ENCODE measurements at regions not wholly inside any gene's neighbourhood (a gene's known extent, or its start where the extent isn't known, plus 50 kb on each side); places are given as distances from the start of the nearest gene placed in this dataset.
"Not testable (repeated sequence)": the region's sequence is repeated elsewhere in the genome, so short reads cannot be mapped to it uniquely, and the experiment has no call there.

DNA sequence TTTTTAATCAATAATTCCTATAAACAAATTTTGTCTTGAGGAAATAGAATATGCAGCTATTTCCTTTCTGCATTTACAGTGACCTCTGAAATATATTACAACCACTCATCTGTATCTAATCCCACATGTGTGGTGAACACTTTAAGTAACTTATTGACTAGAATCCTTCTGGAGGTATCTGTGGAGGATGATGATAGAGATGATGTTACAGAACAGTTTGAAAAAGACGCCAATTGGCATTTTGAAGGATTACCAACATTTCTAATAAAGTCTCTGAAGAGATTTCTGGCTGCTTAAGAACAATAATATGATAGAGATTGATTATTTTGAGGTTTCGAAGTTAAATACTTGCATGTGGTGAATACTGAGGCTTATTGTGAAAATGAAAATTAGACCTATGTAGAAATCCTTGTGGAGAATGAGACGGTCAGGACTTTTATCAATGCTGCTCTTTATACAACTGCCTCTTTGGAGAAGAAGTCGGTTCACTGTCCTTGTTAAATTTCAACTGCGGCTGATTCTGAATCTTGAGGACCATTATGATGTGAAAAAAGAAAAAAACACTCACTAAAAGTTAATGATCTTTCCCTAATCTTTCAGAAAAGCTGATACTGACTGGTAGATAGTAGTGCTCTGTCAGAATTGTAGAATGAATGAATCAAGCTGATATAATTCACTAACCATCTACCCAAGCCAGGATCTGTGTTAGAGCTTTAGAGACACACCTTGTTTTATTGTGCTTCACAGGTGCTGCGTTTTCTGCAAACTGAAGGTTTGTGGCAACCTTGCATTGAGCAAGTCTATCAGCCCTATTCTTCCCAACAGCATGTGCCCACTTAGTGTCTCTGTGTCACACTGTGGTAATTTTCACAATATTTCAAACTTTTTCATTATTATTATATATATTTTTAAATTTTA, 204.7 kb downstream of the SPRY1 start:
- DNase-seq (ENCODE audit: low read depth in 3 of 3), result no peak

DNA sequence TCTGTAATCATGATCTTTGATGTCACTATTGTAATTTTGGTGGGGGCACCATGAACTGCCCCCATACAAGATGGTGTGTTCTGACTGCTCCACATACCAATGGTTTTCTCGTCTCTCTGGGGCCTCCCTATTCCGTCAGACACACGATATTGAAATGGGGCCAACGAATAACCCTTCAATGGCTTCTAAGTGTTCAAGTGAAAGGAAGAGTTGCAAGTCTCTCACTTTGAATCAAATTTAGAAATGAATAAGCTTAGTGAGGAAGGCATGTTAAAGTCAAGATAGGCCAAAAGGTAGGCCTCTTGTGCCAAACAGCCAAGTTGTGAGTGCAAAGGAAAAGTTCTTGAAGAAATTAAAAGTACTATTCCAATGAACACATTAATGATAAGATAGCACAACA, 205.4 kb downstream of the SPRY1 start:
- DNase-seq (ENCODE audit: low read depth in 3 of 3), result no peak

DNA sequence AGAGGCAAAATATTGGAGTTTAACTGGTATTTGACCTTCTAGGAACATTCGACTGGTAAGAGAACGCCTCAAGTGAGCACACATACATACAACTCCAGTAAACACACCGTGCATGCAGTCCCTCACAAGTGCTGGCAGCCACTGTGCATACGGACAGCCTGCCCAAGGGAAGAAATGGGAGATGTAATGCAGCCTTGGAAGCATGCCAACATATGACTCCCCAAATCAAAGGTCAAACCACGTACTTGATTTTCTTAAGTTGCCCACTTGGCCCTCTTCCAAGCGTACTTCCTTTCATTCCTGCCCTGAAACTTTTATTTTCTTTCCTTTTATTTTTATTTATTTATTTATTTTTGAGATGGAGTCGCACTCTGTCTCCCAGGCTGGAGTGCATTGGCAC, 206.6 kb downstream of the SPRY1 start:
- DNase-seq (ENCODE audit: low read depth in 3 of 3), result no peak

DNA sequence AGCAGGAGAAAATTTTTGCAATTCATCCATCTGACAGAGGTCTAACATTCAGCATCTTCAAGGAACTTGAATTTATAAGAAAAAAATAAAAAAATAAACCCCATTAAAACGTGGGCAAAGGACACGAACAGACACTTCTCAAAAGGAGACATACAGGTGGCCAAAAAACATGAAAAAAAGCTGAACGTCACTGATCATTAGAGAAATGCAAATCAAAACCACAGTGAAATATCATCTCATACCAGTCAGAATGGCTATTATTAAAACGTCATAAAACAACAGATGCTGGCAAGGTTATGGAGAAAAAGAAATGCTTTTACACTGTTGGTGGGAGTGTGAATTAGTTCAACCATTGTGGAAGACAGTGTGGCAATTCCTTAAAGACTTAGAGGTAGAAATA, 209.2 kb downstream of the SPRY1 start:
- DNase-seq (ENCODE audit: low read depth in 3 of 3), result not testable (repeated sequence)

DNA sequence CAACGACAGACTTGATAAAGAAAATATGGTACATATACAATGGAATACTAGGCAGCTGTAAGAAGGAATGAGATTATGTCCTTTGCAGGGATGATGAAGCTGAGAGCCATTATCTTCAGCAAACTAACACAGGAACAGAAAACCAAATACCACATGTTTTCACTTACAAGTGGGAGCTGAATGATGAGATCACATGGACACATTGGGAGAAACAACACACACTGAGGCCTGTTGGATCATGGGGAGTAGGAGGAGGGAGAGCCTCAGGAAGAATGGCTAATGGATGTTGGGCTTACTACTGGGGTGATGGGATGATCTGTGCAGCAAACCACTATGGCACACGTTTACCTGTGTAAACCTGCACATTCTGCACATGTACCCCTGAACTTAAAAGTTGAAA, 209.7 kb downstream of the SPRY1 start:
- no peak for DNase-seq (ENCODE audit: low read depth in 3 of 3)

DNA sequence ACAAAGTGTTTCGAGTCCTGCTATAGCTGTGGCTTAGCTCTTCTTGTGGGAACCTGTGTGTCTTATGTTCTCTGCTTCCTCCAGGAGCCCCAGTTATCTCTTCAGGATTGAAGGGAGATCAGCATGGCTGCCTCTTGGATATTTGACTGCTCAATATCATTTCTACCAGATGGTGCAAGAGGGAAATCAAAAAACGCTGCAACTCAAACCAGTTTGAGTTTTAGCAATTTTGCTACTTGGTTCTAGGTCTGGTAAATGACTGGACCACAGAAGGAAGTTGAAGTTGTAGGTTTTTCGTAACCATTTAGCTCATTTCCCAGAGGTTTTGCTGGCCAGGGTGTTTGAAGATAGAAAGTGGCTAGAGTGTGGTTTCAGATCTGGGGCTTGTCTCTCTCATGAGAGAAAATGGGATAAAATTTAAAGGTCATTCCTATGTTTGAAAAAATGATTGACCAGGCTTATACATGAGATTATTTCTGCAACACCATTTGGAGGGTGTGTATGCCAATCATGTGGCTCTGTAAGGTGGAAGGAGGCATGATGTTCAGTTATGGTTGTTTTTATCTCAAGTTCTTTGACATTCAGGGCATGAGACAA, 210.4 kb downstream of the SPRY1 start:
- no peak for DNase-seq (ENCODE audit: low read depth in 3 of 3)

DNA sequence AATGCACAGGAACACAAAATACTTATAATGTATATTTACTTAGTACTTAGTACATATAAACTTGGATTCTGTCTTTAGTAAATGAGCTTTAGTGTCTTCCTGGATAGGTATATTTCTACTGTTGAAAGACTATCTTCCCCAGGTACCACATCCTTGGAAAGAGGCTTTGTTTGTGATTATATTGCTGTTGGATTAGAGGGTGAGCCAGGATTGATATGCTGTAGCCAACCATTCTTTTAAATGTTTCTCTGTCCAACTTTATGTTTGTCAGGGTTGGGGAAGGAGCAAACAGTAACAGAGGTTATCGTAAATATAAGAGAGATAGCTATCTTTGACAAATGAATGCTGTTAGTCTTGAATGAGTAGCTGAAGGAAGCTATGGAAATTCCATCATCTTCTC, 213.2 kb downstream of the SPRY1 start:
- no peak for DNase-seq (ENCODE audit: low read depth in 3 of 3)

DNA sequence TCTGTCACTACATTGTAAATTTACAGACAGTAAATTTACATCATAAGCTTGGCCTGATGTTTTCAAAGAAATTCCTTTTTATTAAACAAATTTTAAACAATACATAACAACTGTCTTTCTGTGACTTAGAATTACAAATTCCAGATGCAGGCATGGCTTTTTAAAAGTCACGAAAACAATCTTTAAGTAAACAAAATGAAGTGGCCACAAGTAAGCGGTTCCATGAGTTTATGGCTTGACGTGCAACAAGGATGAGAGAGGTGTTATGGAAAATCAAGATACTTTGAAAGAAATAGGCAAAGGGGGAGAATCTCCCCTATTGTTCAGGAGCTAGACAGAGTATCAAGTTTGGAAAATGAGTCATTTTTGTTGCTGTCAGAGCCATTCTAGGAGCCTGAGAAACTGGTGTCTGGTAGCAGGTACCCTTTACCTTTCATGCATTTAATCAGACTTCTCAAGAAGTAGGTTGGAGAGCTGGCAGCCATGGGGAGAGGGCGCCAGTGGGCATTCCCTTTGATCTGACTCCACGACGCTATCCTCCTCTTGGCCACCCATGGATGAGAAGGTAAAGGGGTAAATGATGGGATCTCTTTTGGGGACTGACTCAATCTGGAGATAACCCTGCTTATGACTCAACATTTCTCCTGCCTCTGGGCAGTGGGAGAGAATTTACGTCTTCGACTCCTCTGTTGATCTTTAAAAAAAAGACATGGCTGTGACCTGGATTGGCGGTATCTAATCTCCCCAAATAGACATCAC, 217.2 kb downstream of the SPRY1 start:
- DNase-seq (ENCODE audit: low read depth in 3 of 3), result no peak

DNA sequence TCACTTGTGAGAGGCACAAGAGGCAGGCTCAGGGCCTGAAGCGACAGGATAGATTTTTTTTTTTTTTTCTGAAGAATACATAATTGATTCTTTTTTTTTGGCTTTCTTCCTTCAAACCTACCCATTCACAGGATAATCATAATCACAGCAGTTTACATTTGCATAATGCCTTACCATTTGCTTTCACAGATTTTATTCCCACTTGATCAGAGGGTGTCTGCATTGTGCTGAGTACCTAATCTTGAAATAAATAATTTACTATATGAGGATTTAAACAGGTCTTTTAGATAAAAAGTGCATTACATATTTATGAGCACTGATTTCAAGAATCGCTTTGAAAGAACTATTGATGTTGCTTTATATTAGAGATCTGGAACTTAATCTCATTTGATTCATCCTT, 219.3 kb downstream of the SPRY1 start:
- DNase-seq (ENCODE audit: low read depth in 3 of 3), result no peak

DNA sequence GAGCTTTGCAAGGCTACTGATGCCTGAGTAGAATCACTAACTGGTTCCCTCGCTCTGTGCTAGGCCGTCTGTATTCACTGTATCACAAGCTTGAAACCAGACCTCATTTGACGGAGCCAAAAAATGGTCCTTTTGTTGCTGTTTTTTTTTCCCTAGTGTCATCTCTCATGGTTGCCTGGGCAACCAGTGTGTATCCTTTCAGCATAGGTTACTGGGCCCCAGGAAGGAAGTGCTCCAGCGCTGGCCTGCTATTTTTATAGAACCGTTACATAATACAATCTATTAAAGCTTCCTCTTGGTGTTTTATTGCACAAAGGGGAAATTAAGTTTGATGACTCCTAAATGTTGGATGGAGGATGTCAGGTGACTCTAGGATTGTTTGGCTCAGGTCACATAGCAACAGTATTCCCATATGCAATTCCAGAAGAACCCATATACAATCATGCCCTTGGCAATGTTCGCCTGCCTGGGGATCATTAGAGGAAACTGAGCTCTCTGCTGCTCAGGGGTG, 220.4 kb downstream of the SPRY1 start:
- DNase-seq (ENCODE audit: low read depth in 3 of 3), result no peak

DNA sequence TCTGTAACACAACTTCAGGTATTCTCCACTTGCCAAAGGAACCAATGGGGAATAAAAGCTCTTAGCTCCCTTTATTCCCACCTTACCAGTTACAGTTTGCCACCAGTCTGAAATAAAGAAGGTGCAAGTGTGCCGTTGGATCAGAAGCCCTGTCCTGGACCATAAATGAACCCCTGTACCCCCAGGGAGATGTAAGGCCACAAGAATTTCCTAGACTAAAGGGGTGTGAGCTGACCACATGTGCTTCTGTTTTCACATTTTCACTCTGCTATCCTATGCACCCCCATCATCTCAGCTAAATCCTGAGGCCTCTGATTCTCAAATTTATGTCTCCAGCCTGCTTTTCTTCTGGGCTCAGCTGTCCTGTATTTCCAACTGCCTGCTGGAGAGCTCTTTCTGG, 221.2 kb downstream of the SPRY1 start:
- no peak for DNase-seq (ENCODE audit: low read depth in 3 of 3)

DNA sequence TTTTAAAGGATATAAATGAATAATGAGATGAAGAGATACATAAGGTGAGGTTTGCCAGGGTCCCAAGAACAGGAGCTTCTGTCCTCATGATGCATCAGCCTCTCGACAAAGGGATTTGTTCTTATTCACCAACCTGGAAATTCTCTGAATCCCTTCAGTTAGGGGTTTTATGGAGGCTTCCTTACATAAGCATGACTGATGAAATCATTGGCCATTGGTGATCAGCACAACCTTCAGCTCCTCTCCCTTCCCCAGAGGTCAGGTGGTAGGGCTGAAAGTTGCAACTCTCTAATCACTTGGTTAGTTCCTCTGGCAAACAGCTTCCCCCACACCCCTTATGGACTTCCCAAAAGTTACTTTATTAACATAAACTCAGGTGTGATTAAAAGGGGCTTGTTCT, 222.0 kb downstream of the SPRY1 start:
- DNase-seq (ENCODE audit: low read depth in 3 of 3), result no peak

DNA sequence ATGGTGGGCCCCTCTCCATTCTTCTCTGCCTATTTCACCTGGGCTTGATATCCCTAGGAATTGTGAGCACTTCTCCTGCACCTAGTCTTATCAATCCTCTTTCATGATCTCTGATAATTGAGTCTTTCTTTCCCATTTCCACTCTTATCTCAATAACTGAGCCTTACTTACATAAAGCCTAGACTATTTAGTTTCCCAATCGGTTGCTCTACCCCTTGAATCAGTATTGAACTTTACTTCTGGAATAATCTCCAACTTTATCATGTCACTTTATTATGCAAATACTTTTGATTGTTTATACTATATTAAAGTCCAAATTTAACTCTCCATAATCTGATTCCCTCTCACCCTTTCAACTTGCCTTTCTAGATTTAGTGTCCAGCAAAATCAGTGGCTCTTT, 222.7 kb downstream of the SPRY1 start:
- DNase-seq (ENCODE audit: low read depth in 3 of 3), result no peak

DNA sequence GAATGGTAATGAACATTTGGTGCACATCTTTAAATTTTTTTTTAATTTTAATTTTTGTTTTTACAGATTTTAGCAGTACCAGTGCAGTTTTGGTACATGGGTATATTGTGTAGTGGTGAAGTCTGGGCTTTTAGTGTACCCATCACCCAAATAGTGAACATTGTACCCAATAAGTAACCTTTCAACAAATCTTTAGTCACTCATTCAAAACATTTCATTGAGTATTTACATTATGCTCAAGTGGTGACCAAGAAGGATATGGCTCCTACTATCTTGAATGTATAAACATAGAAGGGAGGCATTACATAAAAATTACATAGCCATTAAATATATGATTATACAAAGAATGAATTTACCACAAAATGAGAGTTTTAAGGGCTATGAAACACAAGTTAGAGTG, 223.3 kb downstream of the SPRY1 start:
- no peak for DNase-seq (ENCODE audit: low read depth in 3 of 3)

DNA sequence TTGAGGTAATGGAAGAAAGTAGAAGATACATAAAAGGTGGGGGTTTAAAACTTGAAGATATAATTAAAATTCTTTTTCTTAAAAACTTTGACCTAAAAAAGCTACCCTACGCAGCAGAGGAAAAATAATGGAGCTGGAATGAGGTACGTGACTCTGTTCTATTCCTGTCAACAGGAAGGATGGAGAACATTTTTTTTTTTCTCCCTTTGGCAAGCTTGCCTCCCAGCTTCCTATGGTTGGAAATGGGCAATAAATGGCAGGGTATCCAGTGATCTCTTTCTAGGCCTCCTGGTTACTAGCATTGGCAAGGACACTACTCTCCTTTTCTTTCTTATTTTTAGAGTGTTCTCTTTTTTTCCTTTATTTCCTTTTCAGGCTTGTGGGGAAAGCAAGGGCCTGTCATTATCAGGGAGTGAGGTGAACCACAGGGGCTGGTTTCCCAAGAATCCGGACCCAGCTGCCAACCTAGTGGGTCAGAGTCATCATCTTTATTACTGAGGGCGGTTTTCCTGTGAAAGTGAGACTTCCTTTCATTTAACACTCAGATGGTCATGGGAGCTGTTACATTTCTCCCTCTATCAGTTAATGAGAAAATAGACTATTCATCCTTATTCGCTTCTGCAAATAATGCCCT, 224.6 kb downstream of the SPRY1 start:
- no peak for DNase-seq (ENCODE audit: low read depth in 3 of 3)

DNA sequence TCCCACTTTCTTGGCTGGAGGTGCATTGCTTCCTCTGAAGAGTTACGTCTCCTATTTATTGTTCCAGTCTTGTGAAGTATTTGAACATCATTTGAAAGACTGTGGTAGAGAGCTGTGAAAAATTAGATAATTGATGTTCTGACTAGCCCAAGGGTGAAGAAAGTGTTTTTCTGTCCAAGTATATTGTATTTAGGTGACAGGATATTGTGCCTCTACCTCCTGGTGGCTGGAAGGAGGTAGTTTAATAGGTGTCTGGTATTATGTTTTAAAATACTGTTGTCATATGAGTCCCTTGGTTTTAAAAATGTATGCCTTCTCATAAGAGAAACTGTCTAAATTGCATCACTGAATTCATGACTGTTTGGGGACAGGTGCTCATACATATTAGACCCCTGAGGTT, 226.0 kb downstream of the SPRY1 start:
- DNase-seq (ENCODE audit: low read depth in 3 of 3), result no peak

DNA sequence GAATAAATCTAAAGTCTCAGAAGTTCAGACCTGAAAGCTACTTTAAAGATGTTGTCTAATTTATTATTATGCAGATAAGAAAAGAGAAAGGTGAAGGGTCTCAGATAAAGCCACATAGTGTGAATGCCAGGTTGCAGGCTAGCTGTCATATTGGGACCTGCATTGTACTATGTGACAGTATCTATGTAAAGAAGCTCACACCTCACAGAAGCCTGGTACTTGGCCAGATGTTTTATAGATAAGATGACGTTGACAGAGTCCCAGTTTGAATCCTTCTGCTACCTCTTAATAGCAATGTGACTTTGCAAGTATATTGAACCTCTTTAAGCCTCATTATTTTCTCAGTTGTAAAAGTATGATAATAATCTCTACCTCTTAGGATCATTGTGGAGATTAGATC, 227.0 kb downstream of the SPRY1 start:
- no peak for DNase-seq (ENCODE audit: low read depth in 3 of 3)

DNA sequence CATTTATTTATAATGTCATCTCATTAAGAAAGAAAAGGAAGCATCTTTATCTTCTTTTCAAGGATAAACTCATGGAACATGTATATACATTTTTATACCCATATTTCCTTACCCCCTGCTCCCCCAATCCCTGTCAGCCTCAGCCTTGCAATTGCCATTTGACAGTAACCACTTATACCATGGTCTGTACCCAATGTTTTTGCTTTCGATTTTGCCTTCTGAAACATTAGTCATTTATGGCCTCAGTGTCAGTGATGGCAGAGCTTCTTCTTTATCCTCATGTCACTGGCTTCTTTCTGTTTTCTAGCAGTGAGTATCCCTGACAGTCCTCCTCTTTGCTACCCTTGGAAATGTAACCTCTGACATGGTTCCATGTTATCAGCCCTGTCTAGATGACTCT, 228.4 kb downstream of the SPRY1 start:
- DNase-seq (ENCODE audit: low read depth in 3 of 3), result no peak

DNA sequence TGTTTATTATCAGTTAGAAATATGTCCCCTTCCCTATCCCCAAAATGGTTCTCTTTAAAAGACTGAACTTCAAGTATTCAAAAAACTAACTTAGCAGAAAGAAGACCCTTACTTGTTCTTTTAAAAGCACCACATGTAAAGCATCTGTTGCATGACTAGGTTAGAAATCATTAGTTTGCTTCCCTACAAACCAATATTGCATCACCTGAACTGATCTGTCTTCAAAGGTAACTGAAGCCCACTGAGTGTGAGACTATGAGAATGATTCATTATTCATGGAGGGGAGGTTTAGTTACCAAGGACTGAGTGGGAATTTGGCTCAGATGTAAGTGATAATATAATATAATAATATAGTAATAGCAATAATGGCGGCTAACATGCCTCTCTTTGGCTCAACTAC, 231.7 kb downstream of the SPRY1 start:
- DNase-seq (ENCODE audit: low read depth in 3 of 3), result no peak

DNA sequence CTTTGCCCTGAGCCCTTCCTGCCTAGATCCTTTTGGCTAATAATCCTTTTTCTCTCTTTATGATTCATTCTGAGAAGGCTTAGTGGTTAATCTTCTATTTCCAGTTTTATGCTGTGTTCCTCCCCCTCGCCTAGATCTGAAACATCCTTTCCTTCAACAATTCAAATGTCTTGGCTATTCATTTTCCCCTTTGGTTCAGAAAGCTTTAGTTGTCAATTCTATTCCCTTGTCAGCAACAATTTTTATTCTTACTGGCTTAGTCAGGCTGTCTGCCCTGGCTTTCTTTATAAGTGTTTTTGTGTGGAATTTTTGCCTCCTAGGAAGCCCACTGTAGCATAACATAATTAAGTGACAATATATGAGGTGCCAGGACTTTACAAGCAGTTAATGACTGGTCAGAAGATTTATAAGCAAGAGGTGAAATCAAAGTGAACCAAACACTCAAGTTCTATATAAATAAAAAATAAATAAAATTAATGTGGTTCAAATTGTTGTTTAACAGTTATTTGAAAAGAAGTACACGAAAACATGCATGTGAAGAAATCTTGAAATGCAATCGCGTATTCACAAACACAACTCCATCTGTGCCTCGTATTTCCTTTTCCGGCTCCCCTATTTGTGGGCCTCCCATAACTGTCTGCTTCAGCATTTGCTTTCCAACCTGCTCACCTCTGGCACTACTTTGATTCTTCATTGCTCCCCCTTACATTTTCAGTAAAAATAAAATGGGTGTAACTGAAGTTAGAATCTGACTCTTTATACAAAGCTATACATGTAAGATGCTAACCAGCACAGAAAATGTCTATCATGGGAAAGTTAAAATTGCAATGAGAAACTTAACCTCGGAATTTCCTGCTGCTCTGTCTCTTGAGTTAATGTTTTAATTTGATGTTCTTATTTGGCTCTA, 235.4 kb downstream of the SPRY1 start:
- no peak for DNase-seq (ENCODE audit: low read depth in 3 of 3)

DNA sequence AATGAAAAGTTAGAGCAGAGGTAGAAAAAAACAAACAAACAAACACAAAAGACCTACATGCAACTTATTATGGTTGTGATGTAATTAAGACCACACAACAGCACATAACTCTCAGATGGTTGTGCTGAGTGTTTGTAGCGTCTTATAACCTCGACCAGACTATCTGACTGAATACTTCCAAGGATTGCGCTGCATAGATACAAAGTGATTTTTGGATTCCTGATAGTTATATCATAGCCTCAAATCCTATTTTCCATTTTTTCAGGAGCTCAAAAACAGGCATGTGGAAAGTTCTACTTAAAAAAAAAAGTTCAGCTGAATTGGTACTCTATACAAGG, 236.1 kb downstream of the SPRY1 start:
- DNase-seq (ENCODE audit: low read depth in 3 of 3), result no peak

All from stimulated activated CD4-positive, alpha-beta T cell treated with anti-CD3 and anti-CD28 coated beads, TNF-alpha, amount 100 ng/mL, for 24 hours (primary cell).